Gastrocnemius medialis (tissue), 4 donors: ENCODE measurements at regions not wholly inside any gene's neighbourhood (a gene's known extent, or its start where the extent isn't known, plus 50 kb on each side); places are given as distances from the start of the nearest gene placed in this dataset.

Experiments used
- CTCF ChIP-seq, 5 experiments: fragments of 450-650 bp in 3 of 5; fragments of 200-600 bp in 2 of 5; sonication (generic) in 2 of 5; IDR thresholded peaks in 4 of 5; conservative IDR thresholded peaks in 1 of 5; 1 replicate in 4 of 5; 2 replicates in 1 of 5; pipeline ENCODE4 v1.5.1; 2016 to 2019; ENCODE audit warnings: antibody characterized with exemption in 5 of 5, mild to moderate bottlenecking in 3 of 5, moderate library complexity in 3 of 5
- POLR2A ChIP-seq, 2 donors: fragments of 450-650 bp; IDR thresholded peaks; one replicate each; pipeline ENCODE4 v1.6.1; 2017; ENCODE audit warnings: antibody characterized with exemption in 2 of 2, mild to moderate bottlenecking in 2 of 2, moderate library complexity in 2 of 2

DNA sequence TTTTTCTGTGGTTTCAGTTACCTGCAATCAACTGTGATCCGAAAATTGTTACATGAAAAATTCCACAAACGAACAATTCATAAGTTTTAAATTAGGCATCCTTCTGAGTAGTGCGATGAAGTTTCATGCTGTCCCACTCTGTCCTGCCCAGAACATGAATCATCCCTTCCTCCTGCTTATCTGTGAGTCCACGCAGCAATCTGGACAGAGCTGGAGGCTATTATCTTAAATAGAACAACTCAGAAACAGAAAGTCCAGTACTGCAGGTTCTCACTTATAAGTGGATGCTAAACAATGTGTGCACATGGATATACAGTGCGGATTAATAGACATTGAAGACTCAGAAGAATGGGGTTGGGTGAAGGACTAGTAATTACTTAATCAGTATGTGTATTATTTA, 583.7 kb upstream of the SPRY2 start:
- TF ChIP-seq POLR2A (IDR thresholded peaks at IDR 0.05) (no peak), CTCF (IDR thresholded peaks at IDR 0.05 in 4 of 5, conservative IDR thresholded peaks at IDR 0.05 in 1 of 5) (no peak)
